Osteocyte (in vitro differentiated cells): ENCODE measurements at regions not wholly inside any gene's neighbourhood (a gene's known extent, or its start where the extent isn't known, plus 50 kb on each side); places are given as distances from the start of the nearest gene placed in this dataset.
A peak's percentile ranks its signal among the peaks of the same experiment; 100 is the strongest.

Experiments
- DNase-seq: peaks from one replicate; pipeline ENCODE4 v3.0.0; 2021; ENCODE audit warnings: mixed read lengths; ENCODE audit not compliant: unreplicated experiment; ENCODE audit errors: extremely low spot score
- H3K27ac Mint-ChIP-seq: one replicate; pipeline ENCODE4 v1.8.0; 2021; ENCODE audit warnings: mild to moderate bottlenecking, mixed read lengths; ENCODE audit not compliant: unreplicated experiment
- H3K27me3 Mint-ChIP-seq: one replicate; pipeline ENCODE4 v1.8.0; 2021; ENCODE audit warnings: mixed read lengths; ENCODE audit not compliant: unreplicated experiment
- H3K36me3 Mint-ChIP-seq: one replicate; pipeline ENCODE4 v1.8.0; 2021; ENCODE audit warnings: mixed read lengths; ENCODE audit not compliant: unreplicated experiment
- H3K4me1 Mint-ChIP-seq: one replicate; pipeline ENCODE4 v1.8.0; 2021; ENCODE audit warnings: mixed read lengths; ENCODE audit not compliant: unreplicated experiment
- H3K4me3 Mint-ChIP-seq: one replicate; pipeline ENCODE4 v1.8.0; 2021; ENCODE audit warnings: mild to moderate bottlenecking, moderate library complexity, mixed read lengths; ENCODE audit not compliant: unreplicated experiment
- H3K9me3 Mint-ChIP-seq: one replicate; pipeline ENCODE4 v1.8.0; 2021; ENCODE audit warnings: mixed read lengths; ENCODE audit not compliant: unreplicated experiment
- CTCF ChIP-seq: fragments of 200-600 bp; sonication (generic); IDR thresholded peaks from 2 replicates; pipeline ENCODE4 v1.5.0; 2021; ENCODE audit warnings: antibody characterized with exemption, mild to moderate bottlenecking, moderate library complexity

DNA sequence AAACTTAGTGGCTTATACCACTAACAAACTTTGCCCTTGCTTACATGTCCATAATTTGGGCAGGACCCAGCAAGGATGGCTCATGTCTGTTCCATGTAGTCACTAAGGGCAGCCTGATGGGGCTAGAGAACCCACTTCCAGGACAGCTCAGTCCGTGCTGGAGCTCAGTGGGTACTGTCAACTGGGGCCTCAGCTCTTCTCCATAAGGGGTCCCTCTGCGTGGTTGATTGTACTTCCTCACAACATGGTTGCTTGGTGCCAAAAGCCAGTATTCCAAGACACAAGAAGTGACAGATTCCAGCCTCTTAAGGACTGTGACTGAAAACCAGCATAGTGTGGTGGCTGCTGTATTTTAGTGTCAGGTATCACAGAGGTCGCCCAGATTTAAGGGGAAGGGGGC is 675.2 kb downstream of the TBC1D22A start:
- H3K36me3 Mint-ChIP-seq = no peaks in the 10 kb centered on the region
- no peak overlapping the region for H3K4me3 Mint-ChIP-seq
- no peaks in the 10 kb centered on the region for H3K27me3 Mint-ChIP-seq
- no peak for TF ChIP-seq CTCF
- DNase-seq = peak; percentile 59
- no peaks in the 10 kb centered on the region for H3K4me1 Mint-ChIP-seq
- H3K27ac Mint-ChIP-seq = no peak overlapping the region
- H3K9me3 Mint-ChIP-seq = peaks cover 44% of the 10 kb centered on the region

GRCh38 chr22:47437110-47437509 is 674.7 kb downstream of the TBC1D22A start:
- Mint-ChIP-seq H3K4me3 (no peak overlapping the region), H3K9me3 (peaks cover 44% of the 10 kb centered on the region), H3K36me3 (no peaks in the 10 kb centered on the region), H3K27ac (no peak overlapping the region), H3K4me1 (no peaks in the 10 kb centered on the region), H3K27me3 (no peaks in the 10 kb centered on the region)
- DNase-seq = no peak
- no peak for TF ChIP-seq CTCF

- TF ChIP-seq CTCF = no peak
- Mint-ChIP-seq H3K27ac (no peak overlapping the region), H3K36me3 (no peaks in the 10 kb centered on the region), H3K27me3 (no peaks in the 10 kb centered on the region), H3K4me3 (no peak overlapping the region), H3K4me1 (no peaks in the 10 kb centered on the region), H3K9me3 (peaks cover 39% of the 10 kb centered on the region)
- peak; percentile 32 for DNase-seq
Observed at GRCh38 chr22:47435826-47436225, 673.4 kb downstream of the TBC1D22A start.

- DNase-seq = peak; percentile 49
- Mint-ChIP-seq H3K4me1 (no peaks in the 10 kb centered on the region), H3K27ac (no peak overlapping the region), H3K4me3 (no peak overlapping the region), H3K27me3 (no peaks in the 10 kb centered on the region), H3K9me3 (peaks cover 36% of the 10 kb centered on the region), H3K36me3 (no peaks in the 10 kb centered on the region)
- no peak for TF ChIP-seq CTCF
Observed at GRCh38 chr22:47435204-47435487, 672.7 kb downstream of the TBC1D22A start.

DNA sequence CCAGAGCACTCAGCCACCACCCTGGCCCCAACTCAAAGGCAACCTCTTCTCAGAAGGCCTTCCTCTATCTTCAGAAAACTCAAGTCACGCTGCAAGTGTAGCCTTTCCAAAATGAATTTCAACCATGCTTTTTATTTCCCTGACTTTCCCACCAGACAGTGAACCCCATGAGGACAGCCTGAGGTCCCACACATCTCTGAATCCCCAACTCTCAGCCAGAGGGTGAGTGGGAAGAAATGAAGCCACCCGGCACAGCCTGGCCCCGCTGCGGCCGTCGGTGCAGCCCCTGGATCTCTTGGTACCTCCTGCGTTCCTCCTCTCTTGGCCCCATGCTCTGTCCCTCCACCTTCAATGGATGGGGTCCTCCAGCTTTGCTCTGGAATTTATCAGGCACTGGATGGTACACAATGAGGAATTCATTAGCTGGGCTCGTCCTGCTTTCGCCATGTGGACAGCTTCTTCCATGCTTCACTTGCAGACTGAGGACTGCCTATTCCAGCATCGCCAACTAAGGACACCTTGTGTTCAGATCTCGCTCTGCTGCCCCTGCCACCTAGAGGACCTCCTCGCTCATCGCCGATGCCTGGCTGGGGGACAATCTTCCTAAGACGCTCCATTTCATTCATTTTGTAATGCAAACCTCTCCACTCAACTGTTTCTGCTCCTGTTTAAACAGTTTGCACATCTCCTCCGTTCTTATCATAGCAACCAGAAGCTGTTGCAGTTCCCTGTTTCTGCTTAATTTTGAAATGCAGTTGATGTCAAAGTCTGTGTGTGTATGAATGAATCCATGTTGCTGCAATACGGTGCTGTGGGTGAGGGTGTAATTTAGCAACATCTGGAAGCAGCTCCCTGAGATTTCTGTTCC is 672.1 kb downstream of the TBC1D22A start:
- Mint-ChIP-seq H3K27me3 (no peaks in the 10 kb centered on the region), H3K4me1 (no peaks in the 10 kb centered on the region), H3K36me3 (no peaks in the 10 kb centered on the region), H3K4me3 (no peak overlapping the region), H3K9me3 (peaks cover 40% of the 10 kb centered on the region), H3K27ac (no peak overlapping the region)
- DNase-seq = peak; percentile 69
- TF ChIP-seq CTCF = no peak
